Liver (tissue), 8 donors: ENCODE measurements at regions not wholly inside any gene's neighbourhood (a gene's known extent, or its start where the extent isn't known, plus 50 kb on each side); places are given as distances from the start of the nearest gene placed in this dataset.

Source experiments
- DNase-seq: peaks from one replicate; pipeline ENCODE4 v3.0.0-alpha.2; 2017; ENCODE audit warnings: low spot score
- H3K27ac ChIP-seq, 2 donors: one replicate each; pipeline ENCODE4 v1.7.0; 2013; ENCODE audit warnings: inconsistent platforms in 2 of 2, low read length in 2 of 2, control low read depth in 1 of 2, low read depth in 1 of 2, mild to moderate bottlenecking in 1 of 2
- H3K27me3 ChIP-seq, 4 donors: one replicate each; pipeline versions ENCODE4 v1.6.1 to v1.7.0; 2013; ENCODE audit warnings: low read length in 3 of 4, inconsistent platforms in 1 of 4, mild to moderate bottlenecking in 1 of 4, moderate library complexity in 1 of 4; ENCODE audit not compliant: control insufficient read depth in 4 of 4, insufficient read depth in 4 of 4
- H3K36me3 ChIP-seq, 4 donors: one replicate each; pipeline versions ENCODE4 v1.6.1 to v1.7.0; 2013; ENCODE audit warnings: low read length in 3 of 4, mild to moderate bottlenecking in 3 of 4, low read depth in 1 of 4, moderate library complexity in 1 of 4; ENCODE audit not compliant: control insufficient read depth in 4 of 4, insufficient read depth in 3 of 4
- H3K4me1 ChIP-seq, 4 donors: one replicate each; pipeline versions ENCODE4 v1.6.1 to v1.7.0; 2013; ENCODE audit warnings: low read length in 3 of 4, mild to moderate bottlenecking in 3 of 4, moderate library complexity in 1 of 4; ENCODE audit not compliant: control insufficient read depth in 4 of 4, insufficient read depth in 4 of 4
- H3K4me3 ChIP-seq, 3 donors: one replicate each; pipeline versions ENCODE4 v1.6.1 to v1.7.0; 2013; ENCODE audit warnings: low read length in 3 of 3, control low read depth in 1 of 3, low read depth in 1 of 3, mild to moderate bottlenecking in 1 of 3
- H3K9ac ChIP-seq, 2 donors: one replicate each; pipeline ENCODE4 v1.7.0; 2013; ENCODE audit warnings: low read length in 2 of 2, mild to moderate bottlenecking in 2 of 2, moderate library complexity in 2 of 2, control low read depth in 1 of 2, low read depth in 1 of 2
- H3K9me3 ChIP-seq, 4 donors: one replicate each; pipeline versions ENCODE4 v1.6.1 to v1.7.0; 2013; ENCODE audit warnings: low read length in 3 of 4; ENCODE audit not compliant: control insufficient read depth in 4 of 4
- ATF3 ChIP-seq: IDR thresholded peaks from 2 replicates; pipeline ENCODE4 v1.6.1; 2016; ENCODE audit warnings: antibody characterized with exemption
- EGR1 ChIP-seq, 2 donors: IDR thresholded peaks; 2 replicates each; pipeline ENCODE4 v1.6.1; 2016 to 2018; ENCODE audit warnings: antibody characterized with exemption in 2 of 2, low read depth in 2 of 2
- FOXA1 ChIP-seq: IDR thresholded peaks from 2 replicates; pipeline ENCODE4 v1.6.1; 2016; ENCODE audit warnings: antibody characterized with exemption
- FOXA2 ChIP-seq: IDR thresholded peaks from 2 replicates; pipeline ENCODE4 v1.6.1; 2016; ENCODE audit warnings: antibody characterized with exemption
- GABPA ChIP-seq, 2 donors: IDR thresholded peaks in 1 of 2; conservative IDR thresholded peaks in 1 of 2; 2 replicates each; pipeline ENCODE4 v1.6.1; 2016; ENCODE audit warnings: antibody characterized with exemption in 2 of 2, mild to moderate bottlenecking in 1 of 2, moderate library complexity in 1 of 2
- HNF4A ChIP-seq, 2 donors: conservative IDR thresholded peaks; 2 replicates each; pipeline ENCODE4 v1.6.1; 2016; ENCODE audit warnings: antibody characterized with exemption in 2 of 2, mild to moderate bottlenecking in 2 of 2
- HNF4G ChIP-seq: IDR thresholded peaks from 2 replicates; pipeline ENCODE4 v1.6.1; 2016; ENCODE audit warnings: antibody characterized with exemption
- JUND ChIP-seq, 2 donors: IDR thresholded peaks; 2 replicates each; pipeline ENCODE4 v1.6.1; 2016; ENCODE audit warnings: antibody characterized with exemption in 2 of 2
- NR2F2 ChIP-seq: IDR thresholded peaks from 2 replicates; pipeline ENCODE4 v1.6.1; 2016; ENCODE audit warnings: antibody characterized with exemption
- RXRA ChIP-seq, 2 donors: IDR thresholded peaks; 2 replicates each; pipeline ENCODE4 v1.6.1; 2017 to 2018; ENCODE audit warnings: antibody characterized with exemption in 2 of 2, mild to moderate bottlenecking in 1 of 2
- SP1 ChIP-seq: IDR thresholded peaks from 2 replicates; pipeline ENCODE4 v1.6.1; 2018; ENCODE audit warnings: antibody characterized with exemption, mild to moderate bottlenecking
- YY1 ChIP-seq: IDR thresholded peaks from 2 replicates; pipeline ENCODE4 v1.6.1; 2016; ENCODE audit warnings: antibody characterized with exemption, mild to moderate bottlenecking
- WGBS: extraction: QIAGEN DNeasy Blood & Tissue Kit; methylation state at CpG from one replicate; pipeline ENCODE4 v1.1.7; 2013; 5-methylcytosine and 5-hydroxymethylcytosine counted together
- TF ChIP-seq, protein P1 (sequence below): IDR thresholded peaks from 2 replicates; pipeline ENCODE4 v1.6.1; 2016; ENCODE audit warnings: antibody characterized with exemption, mild to moderate bottlenecking
- TF ChIP-seq, protein P2 (sequence below): IDR thresholded peaks from 2 replicates; pipeline ENCODE4 v1.6.1; 2016; ENCODE audit warnings: antibody characterized with exemption
- TF ChIP-seq, protein P3 (sequence below): IDR thresholded peaks from 2 replicates; pipeline ENCODE4 v1.6.1; 2016; ENCODE audit warnings: antibody characterized with exemption
- TF ChIP-seq, protein P4 (sequence below): fragments of 150-350 bp; IDR thresholded peaks from 2 replicates; pipeline ENCODE4 v1.5.1; 2017; ENCODE audit warnings: improper control_type of control experiment, low read depth, low read length; ENCODE audit not compliant: missing input control
- donor health status: healthy.
- donor health status: healthy.
- donor health status: healthy.
- donor health status: healthy.
- donor health status: healthy.

DNA sequence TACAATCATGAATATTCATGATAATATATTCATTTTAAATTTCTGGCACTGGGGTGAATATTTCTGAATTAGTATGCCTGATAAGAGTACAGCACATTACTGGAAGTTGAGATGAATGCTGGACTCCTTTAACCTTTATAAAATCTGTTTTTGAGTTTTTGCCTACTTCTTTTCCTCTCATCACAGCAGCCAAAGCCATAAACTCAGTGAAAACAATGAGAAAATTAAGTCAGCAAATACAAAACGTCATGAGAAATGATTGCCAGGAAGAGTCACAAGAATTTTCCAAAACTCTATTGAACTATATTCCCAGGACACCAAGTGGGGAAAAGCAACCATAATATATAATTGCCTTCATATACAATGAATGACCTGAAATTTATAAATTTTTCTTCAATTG is 837.6 kb downstream of the TBC1D32 start:
- 14% methylated on average over 1 of the region's 1 CpG for WGBS
- no peaks in the 10 kb centered on the region for H3K9me3 ChIP-seq
- DNase-seq: no peak
- H3K27ac ChIP-seq: no peak overlapping the region
- TF ChIP-seq, protein P1, sequence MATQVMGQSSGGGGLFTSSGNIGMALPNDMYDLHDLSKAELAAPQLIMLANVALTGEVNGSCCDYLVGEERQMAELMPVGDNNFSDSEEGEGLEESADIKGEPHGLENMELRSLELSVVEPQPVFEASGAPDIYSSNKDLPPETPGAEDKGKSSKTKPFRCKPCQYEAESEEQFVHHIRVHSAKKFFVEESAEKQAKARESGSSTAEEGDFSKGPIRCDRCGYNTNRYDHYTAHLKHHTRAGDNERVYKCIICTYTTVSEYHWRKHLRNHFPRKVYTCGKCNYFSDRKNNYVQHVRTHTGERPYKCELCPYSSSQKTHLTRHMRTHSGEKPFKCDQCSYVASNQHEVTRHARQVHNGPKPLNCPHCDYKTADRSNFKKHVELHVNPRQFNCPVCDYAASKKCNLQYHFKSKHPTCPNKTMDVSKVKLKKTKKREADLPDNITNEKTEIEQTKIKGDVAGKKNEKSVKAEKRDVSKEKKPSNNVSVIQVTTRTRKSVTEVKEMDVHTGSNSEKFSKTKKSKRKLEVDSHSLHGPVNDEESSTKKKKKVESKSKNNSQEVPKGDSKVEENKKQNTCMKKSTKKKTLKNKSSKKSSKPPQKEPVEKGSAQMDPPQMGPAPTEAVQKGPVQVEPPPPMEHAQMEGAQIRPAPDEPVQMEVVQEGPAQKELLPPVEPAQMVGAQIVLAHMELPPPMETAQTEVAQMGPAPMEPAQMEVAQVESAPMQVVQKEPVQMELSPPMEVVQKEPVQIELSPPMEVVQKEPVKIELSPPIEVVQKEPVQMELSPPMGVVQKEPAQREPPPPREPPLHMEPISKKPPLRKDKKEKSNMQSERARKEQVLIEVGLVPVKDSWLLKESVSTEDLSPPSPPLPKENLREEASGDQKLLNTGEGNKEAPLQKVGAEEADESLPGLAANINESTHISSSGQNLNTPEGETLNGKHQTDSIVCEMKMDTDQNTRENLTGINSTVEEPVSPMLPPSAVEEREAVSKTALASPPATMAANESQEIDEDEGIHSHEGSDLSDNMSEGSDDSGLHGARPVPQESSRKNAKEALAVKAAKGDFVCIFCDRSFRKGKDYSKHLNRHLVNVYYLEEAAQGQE: no peak
- no peak for TF ChIP-seq ATF3
- TF ChIP-seq EGR1 (IDR thresholded peaks at IDR 0.05; ENCODE audit: low read depth in 2 of 2): no peak
- no peak for TF ChIP-seq FOXA2
- TF ChIP-seq, protein P2, sequence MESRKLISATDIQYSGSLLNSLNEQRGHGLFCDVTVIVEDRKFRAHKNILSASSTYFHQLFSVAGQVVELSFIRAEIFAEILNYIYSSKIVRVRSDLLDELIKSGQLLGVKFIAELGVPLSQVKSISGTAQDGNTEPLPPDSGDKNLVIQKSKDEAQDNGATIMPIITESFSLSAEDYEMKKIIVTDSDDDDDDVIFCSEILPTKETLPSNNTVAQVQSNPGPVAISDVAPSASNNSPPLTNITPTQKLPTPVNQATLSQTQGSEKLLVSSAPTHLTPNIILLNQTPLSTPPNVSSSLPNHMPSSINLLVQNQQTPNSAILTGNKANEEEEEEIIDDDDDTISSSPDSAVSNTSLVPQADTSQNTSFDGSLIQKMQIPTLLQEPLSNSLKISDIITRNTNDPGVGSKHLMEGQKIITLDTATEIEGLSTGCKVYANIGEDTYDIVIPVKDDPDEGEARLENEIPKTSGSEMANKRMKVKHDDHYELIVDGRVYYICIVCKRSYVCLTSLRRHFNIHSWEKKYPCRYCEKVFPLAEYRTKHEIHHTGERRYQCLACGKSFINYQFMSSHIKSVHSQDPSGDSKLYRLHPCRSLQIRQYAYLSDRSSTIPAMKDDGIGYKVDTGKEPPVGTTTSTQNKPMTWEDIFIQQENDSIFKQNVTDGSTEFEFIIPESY: no peak
- TF ChIP-seq YY1: no peak
- no peak for TF ChIP-seq GABPA (IDR thresholded peaks at IDR 0.05 in 1 of 2, conservative IDR thresholded peaks at IDR 0.05 in 1 of 2)
- no peak for TF ChIP-seq HNF4A (conservative IDR thresholded peaks at IDR 0.05)
- no peak for TF ChIP-seq RXRA (IDR thresholded peaks at IDR 0.05)
- TF ChIP-seq NR2F2: no peak
- TF ChIP-seq SP1: no peak
- no peak for TF ChIP-seq HNF4G
- TF ChIP-seq, protein P3, sequence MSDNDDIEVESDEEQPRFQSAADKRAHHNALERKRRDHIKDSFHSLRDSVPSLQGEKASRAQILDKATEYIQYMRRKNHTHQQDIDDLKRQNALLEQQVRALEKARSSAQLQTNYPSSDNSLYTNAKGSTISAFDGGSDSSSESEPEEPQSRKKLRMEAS: no peak
- no peak for TF ChIP-seq JUND (IDR thresholded peaks at IDR 0.05)
- TF ChIP-seq, protein P4, sequence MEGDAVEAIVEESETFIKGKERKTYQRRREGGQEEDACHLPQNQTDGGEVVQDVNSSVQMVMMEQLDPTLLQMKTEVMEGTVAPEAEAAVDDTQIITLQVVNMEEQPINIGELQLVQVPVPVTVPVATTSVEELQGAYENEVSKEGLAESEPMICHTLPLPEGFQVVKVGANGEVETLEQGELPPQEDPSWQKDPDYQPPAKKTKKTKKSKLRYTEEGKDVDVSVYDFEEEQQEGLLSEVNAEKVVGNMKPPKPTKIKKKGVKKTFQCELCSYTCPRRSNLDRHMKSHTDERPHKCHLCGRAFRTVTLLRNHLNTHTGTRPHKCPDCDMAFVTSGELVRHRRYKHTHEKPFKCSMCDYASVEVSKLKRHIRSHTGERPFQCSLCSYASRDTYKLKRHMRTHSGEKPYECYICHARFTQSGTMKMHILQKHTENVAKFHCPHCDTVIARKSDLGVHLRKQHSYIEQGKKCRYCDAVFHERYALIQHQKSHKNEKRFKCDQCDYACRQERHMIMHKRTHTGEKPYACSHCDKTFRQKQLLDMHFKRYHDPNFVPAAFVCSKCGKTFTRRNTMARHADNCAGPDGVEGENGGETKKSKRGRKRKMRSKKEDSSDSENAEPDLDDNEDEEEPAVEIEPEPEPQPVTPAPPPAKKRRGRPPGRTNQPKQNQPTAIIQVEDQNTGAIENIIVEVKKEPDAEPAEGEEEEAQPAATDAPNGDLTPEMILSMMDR: no peak
- no peak overlapping the region for H3K4me3 ChIP-seq
- no peaks in the 10 kb centered on the region for H3K4me1 ChIP-seq
- H3K9ac ChIP-seq: no peak overlapping the region
- no peaks in the 10 kb centered on the region for H3K27me3 ChIP-seq
- H3K36me3 ChIP-seq: no peaks in the 10 kb centered on the region

GRCh38 chr6:120493505-120493904 is 840.8 kb downstream of the TBC1D32 start:
- Histone ChIP-seq H3K4me1 (no peaks in the 10 kb centered on the region), H3K27me3 (no peaks in the 10 kb centered on the region), H3K36me3 (no peaks in the 10 kb centered on the region), H3K27ac (no peak overlapping the region), H3K9me3 (no peaks in the 10 kb centered on the region), H3K9ac (no peak overlapping the region), H3K4me3 (no peak overlapping the region)
- TF ChIP-seq HNF4A (conservative IDR thresholded peaks at IDR 0.05) (no peak), YY1 (no peak), HNF4G (no peak), FOXA1 (no peak), JUND (IDR thresholded peaks at IDR 0.05) (no peak), FOXA2 (no peak), EGR1 (IDR thresholded peaks at IDR 0.05; ENCODE audit: low read depth in 2 of 2) (no peak)
- TF ChIP-seq, protein P2: no peak
- no peak for DNase-seq
